ENCODE measurements at regions not wholly inside any gene's neighbourhood (a gene's known extent, or its start where the extent isn't known, plus 50 kb on each side); places are given as distances from the start of the nearest gene placed in this dataset.

DNA sequence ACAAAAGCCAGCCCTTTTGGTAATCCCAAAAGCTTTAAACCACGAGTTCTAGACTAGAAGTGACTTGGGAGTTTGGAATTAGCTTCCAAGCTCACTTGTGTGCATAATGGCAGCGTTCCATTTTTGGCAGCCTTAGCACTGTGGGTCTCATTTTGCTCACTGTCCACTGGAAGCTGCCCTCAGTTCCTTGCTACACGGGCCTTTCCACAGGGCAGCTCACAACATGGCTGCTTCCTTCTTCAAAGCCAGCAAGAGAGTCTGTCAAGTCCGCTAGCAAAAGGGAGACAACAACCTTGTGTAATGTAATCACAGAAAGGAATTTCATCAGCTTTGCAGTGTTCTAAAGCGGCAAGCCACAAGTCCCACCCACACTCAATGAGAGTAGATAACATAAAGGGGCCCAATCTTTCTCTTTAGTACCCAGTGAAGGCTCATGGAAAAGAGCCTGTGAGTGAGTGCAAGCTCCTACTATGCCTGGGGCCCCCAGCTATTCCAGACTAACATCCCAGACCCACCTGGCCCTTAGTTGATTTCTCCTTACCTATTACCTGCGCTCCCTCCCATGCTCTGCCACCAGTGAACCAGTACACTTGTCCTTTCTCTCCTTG is 168.5 kb upstream of the FOXN2 start:
- peak; percentile 94 for DNase-seq

GRCh38 chr2:48146552-48146951 is 167.9 kb upstream of the FOXN2 start:
- no peak for DNase-seq

GRCh38 chr2:48147719-48148118 is 166.8 kb upstream of the FOXN2 start:
- DNase-seq, result no peak

- peak; percentile 94 for DNase-seq
These were observed 165.5 kb upstream of the FOXN2 start for GRCh38 chr2:48148841-48149430.

DNA sequence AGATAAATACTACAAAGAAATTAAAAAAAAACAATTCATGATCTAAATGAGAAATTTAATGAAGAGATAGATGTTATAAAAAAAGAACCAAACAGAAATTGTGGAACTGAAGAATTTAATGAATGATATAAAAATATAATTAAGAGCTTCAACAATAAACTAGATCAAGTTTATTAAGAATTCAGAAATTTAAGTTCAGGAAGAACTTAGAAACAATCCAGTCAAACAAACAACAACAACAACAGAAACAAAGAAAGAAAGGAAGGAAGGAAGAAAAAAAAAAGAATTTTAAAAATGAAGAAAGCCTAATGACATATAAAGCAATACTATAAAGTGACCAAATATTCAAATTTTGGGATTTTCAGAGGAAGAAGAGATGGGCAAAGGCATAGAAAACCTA is 157.3 kb upstream of the FOXN2 start:
- DNase-seq, result no peak

DNA sequence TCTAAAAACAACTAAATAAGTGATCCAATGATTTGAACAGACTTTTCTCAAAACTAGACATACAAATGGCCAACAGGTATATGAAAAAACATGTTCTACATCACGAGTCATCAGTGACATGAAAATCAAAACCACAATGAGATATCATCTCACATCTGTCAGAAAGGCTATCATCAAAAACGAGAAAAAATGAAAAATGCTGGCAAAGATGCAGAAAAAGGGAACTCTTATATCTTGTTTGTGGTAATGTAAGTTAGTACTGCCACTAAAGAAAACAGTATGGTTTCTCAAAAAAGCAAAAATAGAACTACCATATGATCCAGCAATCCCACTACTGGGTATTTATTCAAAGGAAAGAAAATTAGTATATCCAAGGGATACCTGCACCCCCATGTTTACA is 152.9 kb upstream of the FOXN2 start:
- DNase-seq, result no peak

DNA sequence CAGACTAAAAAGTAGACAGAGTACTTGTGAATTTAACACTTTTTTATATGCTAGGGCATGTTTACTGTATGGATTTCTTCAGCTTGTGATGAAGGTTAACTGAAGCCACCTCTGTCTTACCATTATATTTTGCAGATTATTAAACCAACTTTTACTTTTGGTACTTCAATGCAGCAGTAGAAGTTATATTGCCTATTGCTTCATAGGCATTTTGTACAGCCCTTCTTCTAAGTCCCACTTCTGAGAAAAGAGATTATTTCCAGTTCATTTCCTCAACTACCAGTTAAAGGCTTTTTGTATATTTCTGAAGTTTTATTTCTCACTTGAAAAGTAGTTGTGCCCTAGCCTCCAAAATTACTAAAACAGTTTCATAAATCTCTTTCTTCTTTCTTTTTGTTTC is 151.7 kb upstream of the FOXN2 start:
- DNase-seq, result no peak

GRCh38 chr2:48165070-48165753 is 149.3 kb upstream of the FOXN2 start:
- DNase-seq, result peak; percentile 43

GRCh38 chr2:48169141-48169592 is 145.3 kb upstream of the FOXN2 start:
- DNase-seq, result no peak

DNA sequence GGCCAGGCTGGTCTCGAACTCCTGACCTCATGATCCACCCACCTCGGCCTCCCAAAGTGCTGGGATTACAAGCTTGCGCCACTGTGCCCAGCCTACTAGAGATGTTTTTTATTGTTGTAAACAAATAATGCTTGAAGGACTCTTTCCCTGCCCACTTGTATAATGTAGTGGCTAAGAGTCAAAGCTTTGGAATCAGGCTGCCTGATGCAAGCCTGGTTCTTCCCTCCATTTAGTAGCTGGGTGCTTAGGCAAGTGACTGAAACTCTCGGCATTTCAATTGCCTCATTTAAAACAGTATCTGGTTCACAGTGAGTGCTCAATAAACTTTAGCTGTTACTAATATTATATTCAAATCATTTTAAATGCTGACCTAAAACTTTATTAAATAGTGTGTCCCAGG is 144.2 kb upstream of the FOXN2 start:
- DNase-seq, result no peak

DNA sequence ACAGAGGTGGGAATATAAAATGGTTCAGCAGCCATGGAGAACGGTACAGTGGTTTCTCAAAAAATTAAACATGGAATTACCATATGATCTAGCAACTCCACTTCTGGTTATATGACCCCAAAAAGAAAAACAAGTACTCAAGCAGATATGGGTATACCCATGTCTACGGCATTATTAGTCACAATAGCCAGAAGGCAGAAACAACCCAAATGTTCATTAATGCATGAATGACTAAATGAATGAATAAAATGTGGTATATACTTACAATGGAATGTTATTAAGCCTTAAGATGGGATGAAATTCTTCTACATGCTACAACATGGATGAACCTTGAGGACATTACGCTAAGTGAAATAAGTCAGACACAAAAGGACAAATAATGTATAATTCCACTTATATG is 141.3 kb upstream of the FOXN2 start:
- DNase-seq, result no peak

GRCh38 chr2:48174503-48174902 is 140.0 kb upstream of the FOXN2 start:
- DNase-seq, result no peak

DNA sequence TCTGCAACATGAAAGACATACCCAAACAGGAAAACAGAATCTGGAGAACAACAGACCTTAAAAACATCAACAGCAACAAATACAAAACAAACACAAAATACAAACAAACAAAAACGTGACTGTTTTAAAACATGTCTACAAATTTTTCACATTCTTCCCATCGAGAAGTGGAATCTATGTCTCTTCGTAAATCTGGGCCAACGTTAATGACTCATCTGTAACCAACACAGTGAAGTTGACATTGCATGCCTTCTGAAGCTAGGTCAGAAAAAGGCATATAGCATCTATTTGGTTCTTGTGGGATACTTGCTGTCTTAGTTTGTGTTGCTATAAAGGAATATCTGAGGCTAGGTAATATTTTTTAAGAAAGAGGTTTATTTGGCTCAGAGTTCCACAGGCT is 139.2 kb upstream of the FOXN2 start:
- no peak for DNase-seq

DNA sequence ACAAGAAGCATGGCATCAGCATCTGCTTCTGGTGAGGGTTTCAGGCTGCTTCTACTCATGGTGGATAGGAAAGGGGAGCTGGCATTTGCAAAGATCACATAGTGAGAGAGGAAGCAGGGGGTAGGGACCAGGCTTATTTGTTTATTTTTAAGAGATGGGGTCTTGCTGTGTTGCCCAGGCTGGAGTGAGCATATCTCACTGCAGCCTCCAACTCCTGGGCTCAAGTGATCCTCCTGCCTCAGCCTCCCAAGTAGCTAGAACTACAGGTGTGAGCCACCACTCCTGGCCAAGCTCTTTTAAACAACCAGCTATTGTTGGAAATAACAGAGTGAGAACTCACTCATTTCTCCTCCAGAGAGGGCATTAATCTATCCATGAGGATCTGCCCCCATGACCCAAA is 138.8 kb upstream of the FOXN2 start:
- no peak for DNase-seq

DNA sequence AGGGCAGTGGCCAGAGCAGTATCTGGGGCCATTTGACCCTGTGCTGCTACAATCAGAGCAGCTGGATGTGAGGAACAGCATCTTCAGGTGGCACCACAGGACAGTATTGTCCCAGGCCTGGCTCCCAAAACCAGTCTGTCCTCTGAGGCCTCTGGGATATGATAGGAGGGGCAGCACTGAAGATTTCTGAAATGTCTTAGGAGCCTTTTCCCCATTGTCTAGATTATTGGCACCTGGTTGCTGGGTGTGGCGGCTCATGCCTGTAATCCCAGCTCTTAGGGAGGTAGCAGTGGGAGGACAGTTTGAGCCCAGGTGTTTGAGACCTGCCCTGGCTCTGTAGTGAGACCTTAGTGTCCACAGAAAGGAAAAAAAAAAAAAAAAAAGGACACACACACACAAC is 137.6 kb upstream of the FOXN2 start:
- DNase-seq, result no peak

- no peak for DNase-seq
These were observed 135.9 kb upstream of the FOXN2 start for GRCh38 chr2:48178611-48179010.

- no peak for DNase-seq
These were observed 133.9 kb upstream of the FOXN2 start for GRCh38 chr2:48180557-48180956.

DNA sequence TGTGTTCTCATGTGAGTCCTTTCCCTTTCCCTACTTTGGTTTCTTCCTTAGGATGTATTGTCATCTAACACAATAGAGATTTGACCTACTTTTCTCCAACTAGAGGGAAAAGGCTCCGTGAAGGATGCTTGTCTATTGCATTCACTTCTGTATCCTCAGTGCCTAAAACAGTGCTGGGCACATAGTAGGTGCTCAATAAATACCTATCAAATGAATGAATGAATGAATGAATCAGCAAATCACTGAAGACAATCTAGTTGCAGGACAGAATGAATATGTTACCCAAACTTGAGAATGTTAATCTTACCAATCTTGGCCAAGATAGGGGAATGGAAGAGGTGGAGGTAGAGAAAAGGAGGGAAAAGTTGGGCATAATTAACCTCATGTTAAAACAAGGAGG is 131.2 kb upstream of the FOXN2 start:
- no peak for DNase-seq

DNA sequence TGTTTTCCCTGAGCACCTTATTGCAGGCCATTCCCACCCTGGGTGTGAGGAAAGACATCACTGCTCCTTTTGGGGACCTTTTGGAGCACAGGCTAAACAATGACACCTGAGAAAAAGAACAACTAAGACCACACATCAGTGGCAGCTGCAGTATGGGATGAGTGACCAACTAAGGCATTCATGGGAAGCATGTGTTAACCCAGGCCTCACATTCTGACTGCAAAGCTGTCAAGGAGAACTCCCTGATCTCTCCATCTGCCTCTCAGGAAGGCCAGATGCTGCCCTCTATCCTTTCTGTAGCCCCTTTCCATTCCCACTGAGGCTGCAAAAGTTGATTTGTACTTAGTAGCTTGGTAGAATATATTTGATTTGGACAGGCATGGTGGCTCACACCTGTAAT is 130.5 kb upstream of the FOXN2 start:
- DNase-seq, result no peak

DNA sequence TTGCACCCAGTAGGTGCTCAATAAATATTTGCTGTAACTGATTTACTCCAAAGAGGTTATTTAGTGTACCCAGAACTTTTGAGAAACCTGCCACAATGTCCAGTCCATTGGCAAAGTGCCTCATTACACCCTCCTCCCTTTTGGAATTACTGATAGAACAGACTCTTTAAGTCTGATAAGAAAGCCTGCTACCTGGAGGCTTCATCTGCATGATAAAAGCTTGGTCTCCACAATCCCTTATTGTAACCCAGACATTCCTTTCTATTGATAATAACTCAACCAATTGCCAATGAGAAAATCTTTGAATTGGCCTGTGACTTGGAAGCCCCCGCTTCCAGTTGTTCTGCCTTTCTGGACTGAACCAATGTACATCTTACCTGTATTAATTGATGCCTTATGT is 127.0 kb upstream of the FOXN2 start:
- peak; percentile 27 for DNase-seq

GRCh38 chr2:48189552-48190228 is 124.8 kb upstream of the FOXN2 start:
- peak; percentile 30 for DNase-seq

DNA sequence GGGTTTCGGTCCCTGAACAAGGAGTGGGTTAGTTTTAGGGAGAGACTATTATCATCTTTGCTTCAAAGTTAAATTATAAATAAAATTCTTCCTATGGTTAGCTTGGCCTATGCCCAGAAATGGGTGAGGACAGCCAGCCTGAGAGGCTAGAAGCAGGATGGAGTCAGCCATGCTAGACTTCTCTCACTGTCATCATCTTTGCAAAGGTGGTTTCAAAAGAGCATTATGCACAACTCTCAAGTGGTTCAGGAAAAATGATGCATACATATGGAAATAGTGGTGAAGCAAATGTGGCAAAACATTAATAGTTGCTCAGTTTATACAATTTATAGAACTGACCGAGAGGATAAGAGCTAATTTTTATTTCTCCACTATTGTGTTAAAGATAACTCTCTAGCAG is 124.3 kb upstream of the FOXN2 start:
- no peak for DNase-seq

DNA sequence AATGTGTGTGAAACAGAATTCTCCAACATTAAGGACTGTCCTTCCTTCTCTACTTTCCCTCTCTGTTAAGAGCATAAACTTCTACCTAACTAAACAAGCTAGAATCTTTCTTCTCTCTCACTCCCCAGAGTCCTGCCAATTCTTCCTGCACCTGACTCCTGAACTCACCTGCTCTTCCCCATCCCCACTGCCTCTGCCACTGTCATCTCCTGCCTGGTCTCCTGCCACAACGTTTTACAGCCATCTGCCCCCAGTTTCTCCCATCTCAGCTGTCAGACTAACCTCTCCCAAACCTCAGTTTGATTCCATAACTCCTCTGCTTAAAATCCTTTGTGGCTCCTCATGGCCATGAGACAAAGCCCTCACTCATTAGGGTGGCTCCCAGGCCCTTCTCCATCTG is 119.8 kb upstream of the FOXN2 start:
- DNase-seq, result no peak

GRCh38 chr2:48195169-48195568 is 119.3 kb upstream of the FOXN2 start:
- no peak for DNase-seq

All from hematopoietic multipotent progenitor cell treated with erythropoietin and hydrocortisone succinate and interleukin-3 and kit ligand, for 8 days (in vitro differentiated cells).